GM19239 (cell line): ENCODE measurements at regions not wholly inside any gene's neighbourhood (a gene's known extent, or its start where the extent isn't known, plus 50 kb on each side); places are given as distances from the start of the nearest gene placed in this dataset.
A peak's percentile ranks its signal among the peaks of the same experiment; 100 is the strongest.

ENCODE experiments used
- DNase-seq: peaks from one replicate; pipeline ENCODE4 v3.0.0; 2011; ENCODE audit warnings: low spot score; ENCODE audit not compliant: insufficient read length
- FAIRE-seq: peaks from 2 replicates; lab custom pipeline; 2011; peaks lifted over from hg19 to GRCh38; lab: Jason Lieb, UNC

GRCh38 chr10:4127518-4128315, 342.7 kb upstream of the KLF6 start:
- FAIRE-seq (peak; percentile 81), DNase-seq (no peak)

DNA sequence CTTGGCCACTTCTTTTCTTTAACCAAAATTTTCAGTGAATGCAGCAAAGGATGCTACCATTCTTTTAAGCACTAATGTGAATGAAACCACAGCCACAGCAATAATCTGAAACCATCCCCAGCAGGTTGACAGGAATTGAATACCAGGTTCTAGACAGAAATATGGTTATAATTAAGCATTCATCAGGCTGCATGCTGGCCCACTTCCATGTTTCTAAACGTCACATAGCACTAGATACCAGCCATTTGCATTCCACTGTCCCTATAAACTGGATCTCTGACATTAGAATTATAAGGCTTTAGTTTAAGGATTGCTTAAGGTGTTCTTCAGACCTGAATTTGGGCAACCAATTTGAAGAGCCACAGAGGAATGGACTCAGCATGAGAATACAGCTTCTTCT, 340.8 kb upstream of the KLF6 start:
- no peak for FAIRE-seq

DNA sequence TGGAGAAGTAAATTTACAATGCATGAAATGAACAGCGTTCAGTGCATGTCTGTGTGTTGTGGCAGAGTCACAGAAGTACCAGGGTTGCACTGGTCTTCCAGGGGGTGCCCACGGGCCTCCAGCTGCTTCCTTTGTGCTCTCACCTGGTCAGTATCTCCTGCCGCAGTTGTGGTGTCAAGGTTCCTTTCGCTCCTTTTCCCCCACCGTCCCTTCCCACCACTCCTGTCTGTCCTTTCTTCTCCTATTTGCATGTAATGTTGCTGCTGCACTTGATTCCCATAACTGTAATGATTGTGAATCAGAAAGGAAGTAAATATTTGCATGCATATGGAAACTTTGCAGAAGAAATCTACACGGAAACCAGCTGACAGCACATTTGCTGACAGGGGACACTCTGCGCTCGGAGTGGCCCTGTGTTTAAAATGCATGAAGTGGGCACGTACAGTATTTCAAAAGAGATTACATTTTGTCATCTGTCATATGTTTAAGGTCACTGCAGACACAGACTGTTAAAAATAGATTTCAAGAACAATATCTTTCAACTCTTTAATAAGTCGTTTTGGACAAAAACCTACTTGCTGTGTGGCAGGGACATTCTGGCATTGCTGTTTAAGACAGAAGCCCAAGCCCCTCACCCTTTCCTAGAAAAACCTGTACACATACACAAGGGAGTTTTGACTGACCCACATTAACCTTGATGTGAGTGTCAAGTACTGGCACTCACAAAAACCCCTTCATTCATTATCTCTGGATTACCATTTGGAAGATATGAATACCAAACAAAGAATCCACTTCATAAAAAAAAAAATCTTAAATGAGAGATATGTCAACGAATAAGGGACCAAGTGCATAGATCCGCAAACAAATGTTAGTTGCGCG, 336.7 kb upstream of the KLF6 start:
- FAIRE-seq, result peak; percentile 92

More for the DNA sequence above, 340.8 kb upstream of the KLF6 start:
- no peak for DNase-seq

DNA sequence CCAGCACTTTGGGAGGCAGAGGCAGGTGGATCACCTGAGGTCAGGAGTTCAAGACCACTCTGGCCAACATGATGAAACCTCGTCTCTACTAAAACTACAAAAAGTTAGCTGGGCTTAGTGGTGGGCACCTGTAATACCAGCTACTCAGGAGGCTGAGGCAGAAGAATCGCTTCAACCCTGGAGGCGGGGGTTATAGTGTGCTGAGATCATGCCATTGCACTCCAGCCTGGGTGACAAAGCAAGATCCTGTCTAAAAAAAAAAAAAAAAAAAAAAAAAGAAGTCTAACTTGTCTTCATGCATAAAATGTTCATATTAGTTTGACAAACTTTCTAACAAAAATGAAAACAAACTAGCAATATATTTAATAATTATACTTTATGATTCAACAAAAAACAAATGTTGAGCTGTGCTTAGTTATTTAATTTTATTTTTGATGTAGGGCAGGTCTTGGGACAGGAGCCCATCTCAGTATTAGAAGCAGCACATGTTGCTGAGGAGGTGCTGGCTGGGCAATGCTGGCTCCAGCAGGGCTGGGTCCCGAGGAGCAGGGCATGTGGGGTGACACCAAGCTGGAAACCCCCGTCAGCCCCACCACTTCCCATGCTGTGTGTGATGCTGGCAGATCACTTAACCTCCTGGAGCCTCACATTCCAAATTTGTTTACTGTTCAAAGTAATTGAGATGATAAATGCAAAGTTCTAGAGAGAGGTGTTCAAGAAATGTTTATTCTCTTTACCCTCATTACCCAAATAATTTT, 335.3 kb upstream of the KLF6 start:
- FAIRE-seq (no peak), DNase-seq (no peak)

More for the DNA sequence above, 336.7 kb upstream of the KLF6 start:
- no peak for DNase-seq

DNA sequence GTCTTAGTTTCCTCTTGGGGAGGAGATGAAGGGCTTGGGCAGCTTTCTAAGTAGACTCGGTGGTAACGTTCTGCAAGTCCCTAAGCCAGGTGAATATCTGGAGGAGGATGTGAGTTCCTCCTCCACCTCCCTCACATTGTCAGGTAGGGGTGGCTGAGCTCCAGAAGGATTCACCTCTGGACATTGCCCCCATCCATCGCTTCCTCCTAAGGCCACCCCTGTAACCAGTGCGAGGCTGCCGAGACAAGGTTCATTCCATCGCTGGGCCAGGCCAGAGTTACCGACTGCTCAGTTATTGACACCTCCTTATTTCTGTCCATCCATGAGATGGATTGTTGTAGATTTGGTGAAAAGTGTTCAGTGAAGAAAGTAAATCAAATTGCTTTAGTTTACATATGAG, 334.1 kb upstream of the KLF6 start:
- FAIRE-seq (no peak), DNase-seq (no peak)

- DNase-seq (no peak), FAIRE-seq (no peak)
Measured at GRCh38 chr10:4117604-4118003, 332.6 kb upstream of the KLF6 start.

DNA sequence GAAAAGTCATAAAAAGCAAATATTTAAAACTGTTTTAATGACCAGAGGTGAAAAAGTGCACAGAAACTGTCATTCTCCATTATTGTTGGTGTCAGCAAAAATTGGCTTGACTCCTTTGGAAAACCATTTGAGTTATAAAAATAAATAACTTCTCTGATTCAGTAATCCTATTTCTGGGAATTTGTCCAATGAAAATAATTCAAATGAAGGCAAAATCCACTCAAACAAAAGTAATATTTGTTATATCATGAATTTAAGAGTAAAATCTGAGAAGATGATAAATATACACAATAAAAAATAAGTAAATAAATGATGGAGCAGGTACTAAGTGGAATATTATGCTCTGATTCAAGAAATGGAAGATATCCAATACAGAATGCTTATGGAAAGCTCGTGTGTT, 326.6 kb upstream of the KLF6 start:
- no peak for FAIRE-seq
- DNase-seq, result no peak

GRCh38 chr10:4109469-4109868, 324.5 kb upstream of the KLF6 start:
- peak; percentile 18 for FAIRE-seq
- DNase-seq, result no peak

DNA sequence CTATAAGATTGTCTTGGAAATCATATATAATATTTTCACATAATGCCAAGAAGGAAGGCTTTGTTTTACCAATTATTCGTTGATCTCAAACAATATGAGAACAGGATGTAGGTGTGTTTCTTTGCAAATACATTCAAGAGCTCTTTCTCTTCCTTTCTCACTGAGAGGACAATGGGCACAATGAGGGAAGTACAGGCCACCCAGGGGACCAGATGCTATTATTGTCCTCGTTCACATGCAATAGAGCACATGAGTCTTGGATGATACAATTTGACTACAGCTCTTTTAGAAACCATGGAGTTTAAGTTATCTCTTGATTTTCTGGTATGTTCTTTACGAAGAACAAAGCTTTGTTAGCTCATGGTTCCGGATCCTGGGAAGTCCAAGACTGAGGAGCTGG, 323.7 kb upstream of the KLF6 start:
- peak; percentile 31 for FAIRE-seq
- DNase-seq, result no peak

DNA sequence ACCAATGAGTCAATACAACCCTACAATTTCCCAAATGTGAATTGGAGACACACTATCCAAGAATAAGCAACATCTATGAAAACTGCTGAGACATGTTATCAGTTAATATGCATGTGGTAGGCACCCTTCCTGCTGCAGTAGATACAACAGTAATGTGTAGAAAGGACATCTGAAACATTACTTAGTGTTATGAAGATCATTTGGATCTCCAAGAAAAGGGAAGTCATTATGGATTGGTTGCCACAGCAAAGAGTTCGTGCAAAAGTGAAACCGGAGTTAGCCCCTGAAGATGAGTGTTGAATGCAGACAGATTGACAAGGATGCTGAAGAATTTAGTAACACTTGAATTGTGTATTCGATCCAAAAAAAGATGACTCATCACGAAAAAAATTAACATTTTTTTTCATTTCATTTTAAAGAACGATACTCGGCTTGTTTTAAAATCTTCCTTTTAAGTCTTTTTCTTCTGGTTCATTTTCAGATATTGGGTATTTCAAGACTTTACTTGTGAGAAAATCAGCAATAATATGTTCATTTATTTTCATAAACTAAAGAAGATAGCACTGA, 322.4 kb upstream of the KLF6 start:
- FAIRE-seq, result no peak
- no peak for DNase-seq

GRCh38 chr10:4103603-4104002, 318.6 kb upstream of the KLF6 start:
- FAIRE-seq, result no peak
- DNase-seq, result no peak

- DNase-seq (no peak), FAIRE-seq (no peak)
Measured at GRCh38 chr10:4102802-4103344, 317.9 kb upstream of the KLF6 start.

DNA sequence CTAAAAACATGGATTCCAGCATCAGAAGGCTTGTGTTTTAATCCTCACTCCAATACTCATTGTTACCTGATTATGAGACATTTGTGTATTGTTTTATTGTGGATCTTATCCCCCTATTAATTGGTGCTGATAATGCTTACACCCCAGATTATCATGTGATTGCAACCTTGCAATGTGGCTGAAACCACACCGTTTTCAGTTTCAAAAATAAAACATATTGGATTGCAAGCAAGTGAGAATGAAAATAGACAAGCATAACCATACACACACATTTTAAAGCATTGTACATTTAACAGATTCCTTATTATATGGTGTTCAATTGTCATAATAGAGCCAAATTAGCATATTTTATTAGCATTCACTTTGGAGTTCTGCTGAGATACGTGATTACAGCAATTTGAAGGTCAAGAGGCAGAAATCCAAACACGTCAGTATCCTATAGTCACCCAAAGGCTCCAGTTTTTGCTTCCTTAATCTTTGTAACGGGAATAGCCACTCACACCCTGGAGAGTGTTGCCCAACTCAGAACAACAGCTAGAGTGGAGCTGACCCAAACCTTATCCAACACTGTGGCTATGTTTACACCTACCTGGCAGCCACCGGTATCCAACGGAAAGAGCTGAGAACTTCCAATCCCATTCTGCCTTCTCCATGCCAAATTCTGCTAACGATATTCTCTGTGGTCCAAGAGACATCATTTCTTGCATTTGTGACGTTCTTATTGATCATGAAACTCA, 317.1 kb upstream of the KLF6 start:
- no peak for DNase-seq
- FAIRE-seq, result peak; percentile 74

- DNase-seq (no peak), FAIRE-seq (no peak)
Measured at GRCh38 chr10:4100380-4100779, 315.4 kb upstream of the KLF6 start.

- FAIRE-seq, result no peak
- no peak for DNase-seq
Measured at GRCh38 chr10:4099202-4099601, 314.2 kb upstream of the KLF6 start.

- FAIRE-seq (no peak), DNase-seq (no peak)
Measured at GRCh38 chr10:4095166-4095917, 310.3 kb upstream of the KLF6 start.

DNA sequence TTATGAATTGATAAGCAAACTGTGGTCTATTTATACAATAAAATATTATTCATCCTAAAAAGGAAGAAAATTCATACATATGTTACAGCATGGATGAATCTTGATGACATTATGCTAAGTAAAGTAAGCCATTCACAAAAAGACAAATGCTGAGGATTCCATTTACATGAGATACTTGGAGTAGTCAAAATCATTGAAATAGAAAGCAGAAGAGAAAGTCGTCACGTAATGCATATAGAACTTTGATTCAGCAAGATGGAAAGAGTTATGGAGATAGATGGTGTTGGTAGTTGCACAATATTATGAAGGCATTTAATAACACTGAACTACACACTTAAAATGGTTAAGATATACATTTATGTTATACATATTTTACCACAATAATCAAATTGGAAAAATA, 309.7 kb upstream of the KLF6 start:
- DNase-seq (no peak), FAIRE-seq (no peak)

- FAIRE-seq (no peak), DNase-seq (no peak)
Measured at GRCh38 chr10:4093438-4093837, 308.4 kb upstream of the KLF6 start.
